Skeletal muscle tissue (tissue), 3 donors: ENCODE measurements at regions not wholly inside any gene's neighbourhood (a gene's known extent, or its start where the extent isn't known, plus 50 kb on each side); places are given as distances from the start of the nearest gene placed in this dataset.

Experiments
- H3K27ac ChIP-seq: one replicate; pipeline ENCODE4 v1.7.0; 2013; ENCODE audit warnings: mild to moderate bottlenecking, low read depth, low read length, inconsistent platforms
- H3K27me3 ChIP-seq, 3 donors: one replicate each; pipeline ENCODE4 v1.7.0; 2013; ENCODE audit warnings: low read length in 3 of 3; ENCODE audit not compliant: control insufficient read depth in 3 of 3, insufficient read depth in 3 of 3
- H3K36me3 ChIP-seq, 3 donors: one replicate each; pipeline ENCODE4 v1.7.0; 2013; ENCODE audit warnings: low read length in 3 of 3; ENCODE audit not compliant: control insufficient read depth in 3 of 3, insufficient read depth in 3 of 3
- H3K4me1 ChIP-seq, 3 donors: one replicate each; pipeline ENCODE4 v1.7.0; 2013; ENCODE audit warnings: low read length in 3 of 3, mild to moderate bottlenecking in 3 of 3; ENCODE audit not compliant: control insufficient read depth in 3 of 3, insufficient read depth in 3 of 3
- H3K4me3 ChIP-seq, 3 donors: one replicate each; pipeline ENCODE4 v1.7.0; 2013; ENCODE audit warnings: low read length in 3 of 3
- H3K9ac ChIP-seq, 3 donors: one replicate each; pipeline ENCODE4 v1.7.0; 2013; ENCODE audit warnings: low read length in 3 of 3, mild to moderate bottlenecking in 3 of 3, moderate library complexity in 2 of 3, low read depth in 1 of 3
- H3K9me3 ChIP-seq, 3 donors: one replicate each; pipeline ENCODE4 v1.7.0; 2013; ENCODE audit warnings: low read length in 3 of 3; ENCODE audit not compliant: control insufficient read depth in 3 of 3
- donor health status: Osteomylitis.

- Histone ChIP-seq H3K4me1 (no peaks in the 10 kb centered on the region), H3K9ac (no peak overlapping the region), H3K4me3 (no peak overlapping the region), H3K9me3 (no peaks in the 10 kb centered on the region), H3K27me3 (no peaks in the 10 kb centered on the region), H3K27ac (no peak overlapping the region), H3K36me3 (no peaks in the 10 kb centered on the region)
Observed at GRCh38 chr14:56949828-56950227, 139.5 kb upstream of the OTX2 start.

DNA sequence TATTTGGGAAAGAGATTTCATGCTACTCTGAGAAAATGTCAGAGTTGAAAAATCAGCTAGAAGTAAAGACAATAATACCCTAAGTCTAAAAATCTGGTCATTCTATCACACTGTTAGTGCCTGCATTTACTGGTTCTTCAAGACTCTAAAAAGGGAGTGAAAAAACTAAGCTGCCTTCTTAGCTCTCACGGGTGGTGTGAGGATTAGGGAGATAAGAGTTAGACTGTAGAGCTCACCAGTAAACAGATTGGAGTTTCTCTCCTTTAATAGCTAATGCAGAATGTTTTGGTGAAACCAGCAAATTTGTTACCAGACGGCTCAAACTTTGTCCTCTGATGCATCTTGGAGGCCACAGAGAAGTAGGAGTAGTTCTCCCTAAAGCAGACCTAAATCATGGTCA, 135.0 kb upstream of the OTX2 start:
- Histone ChIP-seq H3K27me3 (no peaks in the 10 kb centered on the region), H3K9ac (no peak overlapping the region), H3K4me1 (no peaks in the 10 kb centered on the region), H3K4me3 (no peak overlapping the region), H3K9me3 (no peaks in the 10 kb centered on the region), H3K36me3 (no peaks in the 10 kb centered on the region), H3K27ac (no peak overlapping the region)

GRCh38 chr14:56944397-56944796, 134.1 kb upstream of the OTX2 start:
- Histone ChIP-seq H3K9ac (no peak overlapping the region), H3K4me3 (no peak overlapping the region), H3K9me3 (no peaks in the 10 kb centered on the region), H3K27ac (no peak overlapping the region), H3K36me3 (no peaks in the 10 kb centered on the region), H3K4me1 (no peaks in the 10 kb centered on the region), H3K27me3 (no peaks in the 10 kb centered on the region)

- H3K4me1 ChIP-seq = no peaks in the 10 kb centered on the region
- no peaks in the 10 kb centered on the region for H3K9me3 ChIP-seq
- H3K4me3 ChIP-seq = no peak overlapping the region
- no peaks in the 10 kb centered on the region for H3K36me3 ChIP-seq
- H3K27me3 ChIP-seq = no peaks in the 10 kb centered on the region
- no peak overlapping the region for H3K9ac ChIP-seq
- no peak overlapping the region for H3K27ac ChIP-seq
Observed at GRCh38 chr14:56933446-56933845, 123.2 kb upstream of the OTX2 start.

GRCh38 chr14:56918849-56919574, 108.7 kb upstream of the OTX2 start:
- Histone ChIP-seq H3K27ac (no peak overlapping the region), H3K27me3 (no peaks in the 10 kb centered on the region), H3K4me3 (no peak overlapping the region), H3K4me1 (no peaks in the 10 kb centered on the region), H3K9ac (no peak overlapping the region), H3K9me3 (peaks cover 0 to 3% (median 0%) of the 10 kb centered on the region in 3 donors), H3K36me3 (no peaks in the 10 kb centered on the region)

- Histone ChIP-seq H3K9ac (no peak overlapping the region), H3K9me3 (no peaks in the 10 kb centered on the region), H3K4me1 (no peaks in the 10 kb centered on the region), H3K27ac (no peak overlapping the region), H3K27me3 (no peaks in the 10 kb centered on the region), H3K36me3 (no peaks in the 10 kb centered on the region), H3K4me3 (no peak overlapping the region)
Observed at GRCh38 chr14:56905282-56905681, 95.0 kb upstream of the OTX2 start.

- H3K36me3 ChIP-seq = no peaks in the 10 kb centered on the region
- H3K27me3 ChIP-seq = no peaks in the 10 kb centered on the region
- no peaks in the 10 kb centered on the region for H3K9me3 ChIP-seq
- no peak overlapping the region for H3K9ac ChIP-seq
- no peak overlapping the region for H3K27ac ChIP-seq
- no peaks in the 10 kb centered on the region for H3K4me1 ChIP-seq
- H3K4me3 ChIP-seq = no peak overlapping the region
Observed at GRCh38 chr14:56903304-56903969, 93.2 kb upstream of the OTX2 start.

DNA sequence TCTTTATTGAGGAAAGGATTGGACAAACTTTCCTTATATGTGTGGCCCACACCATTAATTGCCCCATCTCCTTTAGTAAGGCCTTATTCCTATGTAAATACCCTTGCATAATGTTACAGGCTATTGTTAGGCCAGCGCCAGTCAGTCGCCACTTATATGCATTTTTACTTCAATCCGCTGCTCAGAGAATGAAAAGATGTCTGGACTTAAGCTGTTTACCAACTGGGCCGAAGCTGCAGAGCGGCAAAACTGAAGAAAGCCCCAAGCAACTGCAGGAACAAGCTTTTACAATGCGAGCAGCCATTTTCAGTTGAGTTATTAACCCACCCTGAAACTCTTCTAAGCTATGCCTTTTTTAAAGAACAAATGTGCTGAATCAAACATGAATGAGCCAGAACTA, 92.1 kb upstream of the OTX2 start:
- H3K36me3 ChIP-seq = no peaks in the 10 kb centered on the region
- no peak overlapping the region for H3K4me3 ChIP-seq
- H3K27me3 ChIP-seq = no peaks in the 10 kb centered on the region
- no peak overlapping the region for H3K9ac ChIP-seq
- H3K9me3 ChIP-seq = no peaks in the 10 kb centered on the region
- H3K4me1 ChIP-seq = no peaks in the 10 kb centered on the region
- H3K27ac ChIP-seq = no peak overlapping the region

DNA sequence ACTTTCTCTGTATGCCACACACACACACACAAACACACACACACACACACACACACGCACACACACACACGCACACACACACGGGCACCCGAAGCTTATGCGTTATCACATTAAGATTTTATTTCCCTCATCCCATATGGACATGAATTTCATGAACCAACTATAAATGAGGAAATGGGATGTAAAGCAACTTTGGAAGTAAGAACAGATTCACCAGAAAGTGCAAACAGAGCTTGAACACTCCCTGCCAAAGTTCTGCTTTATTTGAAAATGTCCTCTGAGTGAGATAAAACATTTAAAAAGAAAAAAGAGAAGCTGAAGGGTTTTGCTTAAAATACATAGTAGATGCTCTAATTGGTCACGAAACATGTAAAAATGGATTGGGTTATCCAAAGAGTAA, 90.4 kb upstream of the OTX2 start:
- no peaks in the 10 kb centered on the region for H3K9me3 ChIP-seq
- no peak overlapping the region for H3K9ac ChIP-seq
- no peaks in the 10 kb centered on the region for H3K36me3 ChIP-seq
- no peak overlapping the region for H3K27ac ChIP-seq
- no peaks in the 10 kb centered on the region for H3K4me1 ChIP-seq
- no peak overlapping the region for H3K4me3 ChIP-seq
- H3K27me3 ChIP-seq = no peaks in the 10 kb centered on the region

- Histone ChIP-seq H3K27ac (no peak overlapping the region), H3K4me1 (no peaks in the 10 kb centered on the region), H3K9me3 (no peaks in the 10 kb centered on the region), H3K27me3 (peaks cover 0 to 3% (median 0%) of the 10 kb centered on the region in 3 donors), H3K36me3 (no peaks in the 10 kb centered on the region), H3K4me3 (no peak overlapping the region), H3K9ac (no peak overlapping the region)
Observed at GRCh38 chr14:56899829-56900228, 89.5 kb upstream of the OTX2 start.
